Stimulated activated memory B cell treated with anti-CD40 and anti-IgM and Interleukin-4, amounts not matched to agents 10 μg/mL and 1 μg/mL and 100 μg/mL, for 72 hours (primary cell): ENCODE measurements at regions not wholly inside any gene's neighbourhood (a gene's known extent, or its start where the extent isn't known, plus 50 kb on each side); places are given as distances from the start of the nearest gene placed in this dataset.

Source experiments
- ATAC-seq: fragments of 150-1000 bp; cut with Tn5 transposase; 2 replicates; pipeline ENCODE4 v1.10.0; 2021
- H3K27ac Mint-ChIP-seq: one replicate; pipeline ENCODE4 v1.8.0; 2022; ENCODE audit warnings: mild to moderate bottlenecking, mixed read lengths
- H3K27me3 Mint-ChIP-seq: one replicate; pipeline ENCODE4 v1.8.0; 2022; ENCODE audit warnings: mixed read lengths
- H3K36me3 Mint-ChIP-seq: one replicate; pipeline ENCODE4 v1.8.0; 2022; ENCODE audit warnings: mixed read lengths
- H3K4me1 Mint-ChIP-seq: one replicate; pipeline ENCODE4 v1.8.0; 2022; ENCODE audit warnings: mixed read lengths
- H3K4me3 Mint-ChIP-seq: one replicate; pipeline ENCODE4 v1.8.0; 2022; ENCODE audit warnings: mild to moderate bottlenecking, moderate library complexity, mixed read lengths
- H3K9me3 Mint-ChIP-seq: one replicate; pipeline ENCODE4 v1.8.0; 2022; ENCODE audit warnings: mixed read lengths

DNA sequence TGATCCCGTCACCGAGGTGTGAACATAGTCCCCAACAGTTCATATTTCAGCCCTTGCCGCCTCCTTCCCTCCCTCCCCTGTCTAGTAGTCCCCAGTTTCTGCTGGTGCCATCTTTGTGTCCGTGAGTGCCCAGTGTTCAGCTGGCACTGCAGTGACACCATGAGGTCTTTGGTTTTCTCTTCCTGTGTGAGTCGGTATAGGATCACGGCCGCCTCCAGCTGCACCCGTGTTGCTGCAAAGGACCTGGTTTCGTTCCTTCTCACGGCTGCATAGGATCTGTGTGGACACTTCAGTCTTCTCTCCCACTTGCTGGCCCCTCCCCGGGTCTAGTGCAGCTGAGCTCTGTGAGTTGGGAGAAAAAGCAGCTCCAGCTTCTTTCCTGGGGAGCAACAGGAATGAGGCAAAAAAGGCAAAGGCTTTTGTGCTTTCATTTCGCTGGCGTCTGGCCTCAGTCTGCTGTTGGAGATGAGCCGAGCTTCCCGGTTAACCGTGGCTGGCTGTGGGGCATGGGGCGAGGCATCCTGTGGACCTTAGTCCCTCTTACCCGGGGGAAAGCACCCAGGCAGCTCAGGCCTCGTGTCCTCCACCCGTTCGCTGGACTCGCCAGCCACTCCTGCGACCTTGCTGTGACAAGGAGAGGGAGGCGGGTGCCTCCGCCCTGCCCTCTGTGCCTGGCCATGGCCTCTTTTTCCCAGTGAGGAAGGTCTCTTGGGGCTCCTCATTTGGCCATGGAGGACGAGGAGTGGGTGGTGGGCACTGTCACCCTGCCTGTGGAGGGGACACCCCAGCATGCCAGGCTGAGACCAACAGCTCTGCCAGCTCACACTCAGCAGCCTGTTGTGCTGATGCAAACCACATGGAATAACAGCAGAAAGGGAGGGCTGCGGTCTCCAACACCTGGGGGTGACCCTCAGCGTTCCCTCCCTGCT lies 196.5 kb downstream of the TEX29 start:
- Mint-ChIP-seq H3K4me3 (no peak overlapping the region), H3K27me3 (peaks cover 24% of the 10 kb centered on the region), H3K9me3 (no peaks in the 10 kb centered on the region), H3K36me3 (no peaks in the 10 kb centered on the region), H3K27ac (no peak overlapping the region), H3K4me1 (no peaks in the 10 kb centered on the region)
- no peak for ATAC-seq

- H3K9me3 Mint-ChIP-seq: no peaks in the 10 kb centered on the region
- peaks cover 24% of the 10 kb centered on the region for H3K27me3 Mint-ChIP-seq
- no peak for ATAC-seq
- H3K27ac Mint-ChIP-seq: no peak overlapping the region
- H3K36me3 Mint-ChIP-seq: no peaks in the 10 kb centered on the region
- no peak overlapping the region for H3K4me3 Mint-ChIP-seq
- H3K4me1 Mint-ChIP-seq: no peaks in the 10 kb centered on the region
Observed at GRCh38 chr13:111517641-111518010, 197.2 kb downstream of the TEX29 start.

DNA sequence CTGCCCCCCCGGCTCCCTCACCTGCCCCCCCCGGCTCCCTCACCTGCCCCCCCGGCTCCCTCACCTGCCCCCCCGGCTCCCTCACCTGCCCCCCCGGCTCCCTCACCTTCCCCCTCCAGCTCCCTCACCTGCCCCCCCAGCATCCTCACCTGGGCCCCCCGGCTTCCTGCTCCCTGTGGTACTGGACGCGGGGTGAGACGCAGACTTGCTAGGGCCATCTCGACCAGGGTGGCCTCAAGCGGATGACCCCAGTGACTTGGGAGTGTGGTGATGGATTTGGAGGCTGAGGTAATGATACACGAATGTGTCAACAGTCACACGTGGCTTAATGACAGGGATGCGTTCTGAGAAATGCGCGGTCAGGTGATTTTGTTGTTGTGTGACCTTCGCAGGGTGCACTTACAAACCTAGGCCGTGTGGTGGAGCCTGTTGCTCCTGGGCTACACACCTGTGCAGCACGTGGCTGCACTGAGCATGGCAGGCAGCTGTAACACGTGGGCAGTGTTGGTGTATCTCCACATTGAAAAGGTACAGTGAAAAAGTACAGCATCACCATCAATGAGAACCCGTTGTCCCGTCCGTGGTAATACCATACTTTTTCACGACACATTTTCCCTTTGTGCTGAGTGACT lies 197.8 kb downstream of the TEX29 start:
- Mint-ChIP-seq H3K36me3 (no peaks in the 10 kb centered on the region), H3K4me1 (no peaks in the 10 kb centered on the region), H3K9me3 (no peaks in the 10 kb centered on the region), H3K27me3 (peaks cover 24% of the 10 kb centered on the region), H3K27ac (no peak overlapping the region), H3K4me3 (no peak overlapping the region)
- ATAC-seq: no peak

DNA sequence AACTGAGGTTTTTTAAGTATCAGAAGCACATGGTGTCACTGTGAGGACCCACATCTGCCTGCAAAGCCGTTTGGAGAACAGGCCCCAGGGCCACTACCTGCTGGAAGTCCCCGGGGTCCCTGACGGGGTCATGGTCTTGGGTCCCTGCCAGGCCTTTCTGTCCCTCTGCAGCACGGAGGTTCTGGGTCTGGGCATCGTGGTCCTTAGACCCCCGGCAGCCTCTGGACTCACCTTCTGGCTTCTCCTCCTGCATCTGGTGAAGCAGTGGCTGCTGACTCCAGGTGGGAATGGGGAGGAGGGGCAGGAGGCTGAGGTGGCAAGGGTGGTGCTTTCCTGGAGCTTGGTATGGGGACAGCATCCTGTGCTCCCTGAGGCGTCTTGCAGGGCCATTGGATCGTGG lies 198.6 kb downstream of the TEX29 start:
- peaks cover 24% of the 10 kb centered on the region for H3K27me3 Mint-ChIP-seq
- H3K36me3 Mint-ChIP-seq: no peaks in the 10 kb centered on the region
- no peak overlapping the region for H3K27ac Mint-ChIP-seq
- ATAC-seq: no peak
- H3K4me3 Mint-ChIP-seq: no peak overlapping the region
- no peaks in the 10 kb centered on the region for H3K9me3 Mint-ChIP-seq
- H3K4me1 Mint-ChIP-seq: no peaks in the 10 kb centered on the region

GRCh38 chr13:111519490-111520170 lies 199.2 kb downstream of the TEX29 start:
- no peaks in the 10 kb centered on the region for H3K36me3 Mint-ChIP-seq
- no peaks in the 10 kb centered on the region for H3K4me1 Mint-ChIP-seq
- no peak for ATAC-seq
- peaks cover 18% of the 10 kb centered on the region for H3K27me3 Mint-ChIP-seq
- no peak overlapping the region for H3K4me3 Mint-ChIP-seq
- H3K9me3 Mint-ChIP-seq: no peaks in the 10 kb centered on the region
- H3K27ac Mint-ChIP-seq: no peak overlapping the region

DNA sequence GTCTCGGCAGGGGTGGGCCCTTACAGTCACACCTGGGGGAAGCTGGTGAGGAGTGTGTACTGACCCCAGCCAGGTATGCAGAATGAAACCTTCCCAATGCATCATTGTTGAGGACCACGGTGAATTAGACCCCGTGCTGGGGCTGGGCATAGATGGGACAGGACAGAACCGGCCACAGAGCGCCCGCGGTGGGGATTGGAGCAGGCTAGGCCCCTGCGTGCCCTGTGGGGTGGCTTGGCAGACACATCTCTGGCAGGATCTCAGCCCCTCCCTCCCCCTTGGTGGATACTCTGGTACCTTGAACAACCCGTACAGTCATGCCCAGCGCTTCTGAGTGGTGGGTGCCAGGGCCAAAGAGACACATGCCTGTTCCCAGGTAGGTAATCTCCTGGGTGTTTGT lies 200.6 kb downstream of the TEX29 start:
- no peak for ATAC-seq
- H3K9me3 Mint-ChIP-seq: no peaks in the 10 kb centered on the region
- no peak overlapping the region for H3K27ac Mint-ChIP-seq
- H3K4me3 Mint-ChIP-seq: no peak overlapping the region
- no peaks in the 10 kb centered on the region for H3K36me3 Mint-ChIP-seq
- H3K4me1 Mint-ChIP-seq: no peaks in the 10 kb centered on the region
- H3K27me3 Mint-ChIP-seq: peaks cover 9% of the 10 kb centered on the region

GRCh38 chr13:111521691-111522229 lies 201.3 kb downstream of the TEX29 start:
- H3K36me3 Mint-ChIP-seq: no peaks in the 10 kb centered on the region
- no peaks in the 10 kb centered on the region for H3K9me3 Mint-ChIP-seq
- peaks cover 9% of the 10 kb centered on the region for H3K27me3 Mint-ChIP-seq
- H3K4me1 Mint-ChIP-seq: no peaks in the 10 kb centered on the region
- no peak for ATAC-seq
- H3K4me3 Mint-ChIP-seq: no peak overlapping the region
- no peak overlapping the region for H3K27ac Mint-ChIP-seq

GRCh38 chr13:111525320-111526118 lies 205.1 kb downstream of the TEX29 start:
- Mint-ChIP-seq H3K4me3 (no peak overlapping the region), H3K9me3 (no peaks in the 10 kb centered on the region), H3K27me3 (peaks cover 19% of the 10 kb centered on the region), H3K4me1 (no peaks in the 10 kb centered on the region), H3K36me3 (no peaks in the 10 kb centered on the region), H3K27ac (no peak overlapping the region)
- ATAC-seq: no peak

DNA sequence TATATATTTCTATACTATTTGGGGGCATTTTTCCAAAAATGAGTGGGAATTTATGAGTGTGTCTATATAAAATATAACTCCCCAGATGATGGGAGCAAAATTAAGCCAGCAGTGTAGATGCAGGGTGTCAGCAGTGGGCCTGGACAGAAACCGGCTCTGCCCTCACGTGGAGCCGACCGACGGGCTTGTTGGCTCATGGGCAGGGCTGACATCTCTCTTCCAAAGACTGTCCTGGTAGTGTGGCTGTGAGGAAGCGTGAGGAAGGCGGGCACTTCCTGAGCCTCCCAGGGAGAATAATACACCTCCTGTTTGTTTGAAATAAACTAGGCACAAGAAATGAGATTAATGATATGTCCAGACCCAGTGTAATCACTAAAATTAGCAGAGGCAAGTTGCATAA lies 206.5 kb downstream of the TEX29 start:
- no peaks in the 10 kb centered on the region for H3K9me3 Mint-ChIP-seq

DNA sequence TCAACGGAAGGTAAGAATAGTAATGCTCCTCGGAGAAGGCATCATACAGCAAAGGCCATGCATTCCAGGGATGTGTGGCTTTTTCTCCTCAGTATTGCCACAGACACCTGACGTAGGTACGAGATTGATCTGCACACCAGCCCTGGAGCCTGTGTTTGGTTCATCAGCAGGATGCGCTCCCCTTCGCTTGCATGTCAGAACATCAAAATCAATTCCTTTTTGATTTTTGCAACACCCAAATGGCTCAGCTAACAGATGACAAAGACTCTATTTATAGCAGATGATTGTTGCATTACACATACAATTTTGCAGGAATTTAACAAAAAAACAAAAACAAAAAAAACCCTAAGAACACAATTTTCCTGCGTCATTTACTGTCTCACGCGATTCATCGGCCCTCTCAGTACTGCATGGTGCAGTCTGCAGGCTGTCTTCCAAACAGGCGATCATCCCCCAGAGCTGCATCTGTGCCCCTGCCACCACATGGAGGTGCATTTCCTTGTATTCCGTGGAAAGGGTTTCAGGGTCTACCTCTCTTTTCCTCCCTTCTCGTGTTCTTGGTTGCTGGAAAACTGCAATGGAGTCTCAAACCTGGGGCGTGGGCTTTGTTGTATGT lies 207.3 kb downstream of the TEX29 start:
- H3K9me3 Mint-ChIP-seq: no peaks in the 10 kb centered on the region
- no peak for ATAC-seq
- no peaks in the 10 kb centered on the region for H3K36me3 Mint-ChIP-seq

More for the DNA sequence above, 206.5 kb downstream of the TEX29 start:
- Mint-ChIP-seq H3K27me3 (peaks cover 24% of the 10 kb centered on the region), H3K36me3 (no peaks in the 10 kb centered on the region), H3K4me1 (no peaks in the 10 kb centered on the region), H3K27ac (no peak overlapping the region), H3K4me3 (no peak overlapping the region)
- no peak for ATAC-seq

GRCh38 chr13:111528513-111528912 lies 208.1 kb downstream of the TEX29 start:
- Mint-ChIP-seq H3K4me3 (no peak overlapping the region), H3K27me3 (peaks cover 25% of the 10 kb centered on the region), H3K9me3 (no peaks in the 10 kb centered on the region), H3K27ac (no peak overlapping the region), H3K4me1 (no peaks in the 10 kb centered on the region), H3K36me3 (no peaks in the 10 kb centered on the region)
- ATAC-seq: no peak

More for the DNA sequence above, 207.3 kb downstream of the TEX29 start:
- H3K27ac Mint-ChIP-seq: no peak overlapping the region
- peaks cover 25% of the 10 kb centered on the region for H3K27me3 Mint-ChIP-seq
- H3K4me3 Mint-ChIP-seq: no peak overlapping the region
- no peaks in the 10 kb centered on the region for H3K4me1 Mint-ChIP-seq

DNA sequence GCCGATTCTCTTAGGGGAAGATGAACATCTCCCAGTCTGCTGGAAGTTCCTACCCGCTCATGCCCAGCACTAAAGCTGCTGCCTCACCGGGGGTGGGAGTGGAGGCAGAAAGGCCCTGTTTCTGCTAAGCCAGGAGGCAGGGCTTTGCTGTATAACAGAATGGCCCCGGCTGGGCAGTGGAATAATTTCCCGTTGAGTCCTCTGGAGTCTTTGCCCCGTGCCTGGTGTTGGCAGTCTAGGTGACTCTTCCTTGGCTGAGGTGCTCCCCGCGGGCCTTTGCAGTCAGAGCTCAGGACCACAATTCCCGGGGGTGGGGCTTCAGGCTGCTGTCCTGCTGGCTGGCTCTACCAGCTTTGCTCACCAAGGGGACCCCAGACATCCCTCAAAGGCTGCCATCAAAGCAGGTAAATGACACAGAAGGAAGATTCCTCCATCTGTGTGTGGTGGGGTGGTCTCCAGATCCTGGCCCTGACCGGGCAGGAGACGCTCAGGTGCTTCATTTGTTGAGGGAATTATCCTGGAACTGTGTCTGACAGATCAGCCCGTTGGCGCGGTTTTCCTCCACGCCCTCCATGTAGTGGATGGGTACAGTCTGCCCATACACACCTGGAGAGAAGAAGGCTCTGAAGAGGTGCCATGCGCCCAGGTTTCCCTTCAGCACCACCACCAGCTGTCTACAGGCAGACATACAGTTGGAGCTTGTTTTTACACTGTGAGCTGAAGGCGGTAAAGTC lies 209.9 kb downstream of the TEX29 start:
- Mint-ChIP-seq H3K36me3 (no peaks in the 10 kb centered on the region), H3K9me3 (no peaks in the 10 kb centered on the region), H3K27ac (no peak overlapping the region), H3K4me1 (no peaks in the 10 kb centered on the region), H3K27me3 (peaks cover 32% of the 10 kb centered on the region), H3K4me3 (no peak overlapping the region)
- ATAC-seq: no peak

DNA sequence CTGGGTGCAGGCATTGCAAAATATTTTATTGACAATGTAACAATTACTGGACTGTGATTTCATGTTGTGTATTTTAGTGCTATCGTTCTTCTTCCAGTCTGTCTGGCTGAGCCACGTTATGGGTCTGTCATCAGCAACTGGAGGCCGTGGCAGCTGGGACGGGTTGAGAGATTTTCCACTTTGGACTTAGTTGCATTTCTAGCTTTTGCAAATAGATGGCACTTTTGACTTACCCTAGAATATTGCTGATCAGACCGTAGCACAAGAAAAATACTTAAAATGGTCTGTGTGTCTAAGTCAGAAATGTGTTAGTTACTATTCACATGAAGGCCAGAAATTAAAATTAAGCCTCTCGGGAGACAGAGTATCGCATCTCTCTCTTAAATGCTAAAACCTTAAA lies 211.1 kb downstream of the TEX29 start:
- no peaks in the 10 kb centered on the region for H3K36me3 Mint-ChIP-seq
- H3K27me3 Mint-ChIP-seq: peaks cover 44% of the 10 kb centered on the region
- H3K27ac Mint-ChIP-seq: no peak overlapping the region
- no peaks in the 10 kb centered on the region for H3K9me3 Mint-ChIP-seq
- H3K4me3 Mint-ChIP-seq: no peak overlapping the region
- no peak for ATAC-seq
- H3K4me1 Mint-ChIP-seq: no peaks in the 10 kb centered on the region

DNA sequence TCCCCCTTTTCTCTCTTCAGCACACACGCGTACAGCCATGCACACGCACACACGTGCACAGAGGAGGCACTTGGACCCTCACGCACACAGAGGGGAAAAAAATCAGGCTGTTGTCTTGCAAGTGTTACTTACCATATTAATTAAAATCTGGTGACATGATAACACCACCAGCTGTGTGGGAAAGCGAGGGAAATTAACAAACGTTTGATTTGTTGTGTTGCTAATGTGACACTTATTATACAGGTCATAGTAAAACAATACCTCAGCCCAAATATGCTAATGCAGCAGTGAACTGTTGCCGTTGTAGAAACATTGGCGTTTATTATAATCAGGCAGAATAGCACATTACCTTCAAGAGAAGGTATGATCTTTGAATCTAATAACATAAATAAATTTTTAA lies 211.7 kb downstream of the TEX29 start:
- Mint-ChIP-seq H3K4me3 (no peak overlapping the region), H3K4me1 (no peaks in the 10 kb centered on the region), H3K27ac (no peak overlapping the region)

More for the DNA sequence above, 211.7 kb downstream of the TEX29 start:
- Mint-ChIP-seq H3K36me3 (no peaks in the 10 kb centered on the region), H3K27me3 (peaks cover 50% of the 10 kb centered on the region), H3K9me3 (no peaks in the 10 kb centered on the region)
- no peak for ATAC-seq
